Medulla oblongata (tissue), 1 donor: ENCODE measurements at regions not wholly inside any gene's neighbourhood (a gene's known extent, or its start where the extent isn't known, plus 50 kb on each side); places are given as distances from the start of the nearest gene placed in this dataset.

Experiments
- DNase-seq: peaks from one replicate; pipeline ENCODE4 v3.0.0-alpha.2; 2015; ENCODE audit errors: extremely low spot score

DNA sequence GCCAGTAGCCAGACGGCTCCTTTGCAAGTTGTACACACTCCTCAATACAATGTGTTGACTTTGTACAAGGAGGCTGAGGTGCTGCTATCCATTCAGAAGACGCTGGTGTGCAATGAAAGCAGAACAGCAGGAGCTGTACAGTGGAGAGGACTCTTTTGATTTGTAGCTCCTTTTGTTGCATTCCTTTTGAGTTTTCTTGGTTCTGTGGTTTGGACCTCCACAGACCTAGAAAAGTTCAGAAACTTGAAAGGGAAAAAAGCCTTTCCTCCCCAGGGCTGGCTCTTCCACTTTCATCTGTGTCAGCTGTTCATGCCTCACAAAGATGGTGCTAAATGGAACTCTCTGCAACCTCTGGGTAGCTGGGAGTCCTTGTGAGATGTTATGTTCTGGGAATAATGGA lies 117.4 kb downstream of the MAT2B start:
- DNase-seq = no peak

DNA sequence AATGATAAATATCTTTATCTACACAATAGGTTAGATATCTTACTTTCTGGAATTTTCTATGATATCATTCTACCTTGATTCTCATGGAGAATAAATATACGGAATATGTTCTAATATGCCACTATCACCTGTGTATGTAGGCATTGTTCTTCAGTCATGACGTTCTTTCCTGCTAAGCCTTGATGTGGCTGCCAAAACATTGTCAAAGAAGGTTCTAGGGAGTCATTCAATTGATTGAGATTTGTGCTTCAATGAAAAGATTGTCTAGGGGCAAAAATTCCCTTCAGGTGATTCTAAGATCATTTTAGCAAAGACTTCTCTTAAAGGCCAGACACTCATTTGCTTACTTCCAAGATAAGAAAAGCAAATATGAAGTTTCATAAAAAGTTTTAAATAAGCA lies 118.1 kb downstream of the MAT2B start:
- DNase-seq = no peak

DNA sequence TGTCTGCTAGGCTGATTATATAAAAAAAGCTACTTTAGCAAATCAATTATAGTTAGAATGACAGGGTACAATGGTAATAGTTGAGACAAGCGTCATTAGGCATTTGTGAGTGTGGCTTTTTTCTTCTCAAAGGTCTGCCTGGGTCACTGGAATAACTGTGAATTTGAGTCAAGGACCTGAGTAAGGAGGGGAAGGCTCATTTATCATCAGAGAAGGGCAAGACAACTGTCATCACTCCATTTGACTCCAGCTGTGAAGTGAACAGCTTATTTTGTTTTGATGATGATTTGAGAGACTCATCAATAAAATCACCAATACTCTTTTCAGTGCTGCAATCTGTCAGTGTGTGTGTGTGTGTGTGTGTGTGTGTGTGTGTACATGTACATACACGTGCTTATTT lies 118.6 kb downstream of the MAT2B start:
- no peak for DNase-seq

GRCh38 chr5:163624431-163624830 lies 119.0 kb downstream of the MAT2B start:
- DNase-seq = no peak

GRCh38 chr5:163626904-163627434 lies 121.5 kb downstream of the MAT2B start:
- no peak for DNase-seq

DNA sequence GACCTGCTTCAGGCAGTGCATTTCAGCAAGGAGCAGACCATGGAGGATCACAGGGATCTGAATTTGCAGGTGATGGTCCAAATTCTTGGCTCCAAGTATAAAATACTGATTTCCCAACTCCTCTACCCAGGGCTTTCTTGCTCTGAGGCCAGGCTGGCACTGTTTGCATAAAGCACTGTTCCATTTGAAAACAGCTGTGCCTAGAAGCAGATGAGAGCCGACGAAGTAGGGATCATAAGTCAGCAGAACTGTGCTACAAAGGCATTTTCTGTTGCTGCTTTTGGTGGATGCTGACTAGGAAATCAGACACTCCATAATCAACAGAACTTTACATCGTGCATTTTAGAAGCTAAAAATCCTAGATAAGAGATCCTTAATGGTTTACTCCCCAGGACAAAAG lies 126.4 kb downstream of the MAT2B start:
- no peak for DNase-seq

DNA sequence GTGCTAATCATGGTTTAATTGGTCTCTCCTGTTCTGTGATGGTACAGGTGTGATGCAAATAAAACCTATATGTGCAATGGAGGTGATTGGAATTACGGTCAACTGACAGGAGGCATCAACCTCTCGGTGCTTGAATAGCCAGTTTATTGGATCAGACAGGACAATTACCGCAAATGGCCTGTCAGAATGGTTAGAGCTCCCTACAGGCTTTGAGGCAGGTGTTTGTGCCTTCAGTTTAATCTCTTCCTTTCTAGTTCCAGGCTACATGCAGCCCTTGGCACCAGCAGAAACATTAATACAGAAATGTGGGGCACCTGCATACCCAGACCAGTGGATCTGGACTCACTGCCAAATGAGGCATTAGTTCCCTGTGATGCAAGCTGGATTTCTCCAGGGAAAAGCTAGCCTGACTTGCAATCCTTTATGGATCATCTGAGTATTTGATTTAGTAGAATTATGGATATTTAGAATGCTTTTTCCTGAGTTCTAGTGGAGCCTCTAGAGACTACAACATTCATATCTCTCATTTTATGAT lies 128.6 kb downstream of the MAT2B start:
- DNase-seq = no peak

GRCh38 chr5:163635631-163636030 lies 130.2 kb downstream of the MAT2B start:
- DNase-seq = no peak

DNA sequence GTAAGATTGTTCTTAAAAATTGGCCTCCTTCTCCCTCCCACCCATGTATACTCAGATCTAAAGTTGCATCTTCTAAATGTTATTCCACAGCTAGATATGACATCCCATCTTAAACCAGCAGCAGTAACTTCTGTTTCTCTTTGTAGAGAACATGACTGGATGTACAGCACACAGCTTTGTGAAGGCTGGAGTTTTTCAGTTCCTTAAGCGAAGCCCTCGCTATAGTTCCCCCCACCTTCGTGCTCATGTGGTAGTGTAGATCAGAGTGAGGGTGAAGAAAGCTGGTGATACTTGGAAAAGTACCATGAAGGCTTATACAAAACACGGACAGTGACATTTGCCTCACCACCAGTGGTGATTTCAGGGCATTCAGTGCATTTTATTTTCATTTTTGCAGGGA lies 137.5 kb downstream of the MAT2B start:
- no peak for DNase-seq

DNA sequence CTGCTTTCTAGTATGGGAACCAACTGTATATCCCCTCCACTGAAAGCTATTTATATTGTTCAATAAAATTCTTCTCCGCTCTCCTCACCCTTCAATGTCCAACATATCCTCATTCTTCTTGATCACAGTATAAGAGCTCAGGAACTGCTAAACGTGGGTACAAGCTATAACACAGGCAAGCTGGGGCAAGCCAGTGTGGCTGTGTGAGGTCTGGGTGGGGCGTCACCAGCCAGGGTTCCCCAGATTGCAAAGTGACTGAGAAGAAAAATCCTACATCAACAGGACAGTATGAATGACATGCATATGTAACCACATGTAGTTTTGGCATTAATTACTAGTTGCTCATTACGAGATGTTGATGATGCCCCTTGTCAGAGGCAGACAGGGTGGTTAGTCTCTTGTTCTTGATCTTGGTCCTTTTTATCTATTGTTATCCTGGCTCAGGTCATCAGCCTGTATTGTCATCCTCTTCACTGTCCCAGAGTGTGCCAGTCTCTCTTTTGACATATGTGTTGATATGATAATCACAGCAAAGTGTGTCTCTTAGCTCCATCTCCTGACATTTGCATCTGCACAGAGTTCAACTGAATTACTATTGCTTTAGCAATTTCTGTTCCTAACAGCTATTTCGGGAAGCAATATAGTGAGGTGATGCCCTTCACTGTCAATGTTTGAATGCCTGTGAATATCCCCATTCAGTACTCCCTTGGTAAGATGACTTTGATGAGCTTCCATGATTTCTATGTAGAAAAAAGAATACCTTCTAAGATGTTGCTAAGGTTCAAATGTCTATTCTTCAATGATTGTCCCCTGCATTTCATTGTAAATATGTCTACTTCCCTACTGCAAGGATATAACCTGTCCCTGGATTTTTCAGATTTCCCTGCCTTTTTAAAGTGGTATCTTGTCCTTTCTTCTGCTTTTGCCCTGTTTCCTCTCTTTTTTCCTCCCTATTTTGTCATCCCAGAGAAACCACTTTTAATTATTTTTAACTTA lies 140.3 kb downstream of the MAT2B start:
- DNase-seq = no peak

GRCh38 chr5:163649514-163649913 lies 144.1 kb downstream of the MAT2B start:
- no peak for DNase-seq

- no peak for DNase-seq
Measured at GRCh38 chr5:163653526-163653925, 148.1 kb downstream of the MAT2B start.

DNA sequence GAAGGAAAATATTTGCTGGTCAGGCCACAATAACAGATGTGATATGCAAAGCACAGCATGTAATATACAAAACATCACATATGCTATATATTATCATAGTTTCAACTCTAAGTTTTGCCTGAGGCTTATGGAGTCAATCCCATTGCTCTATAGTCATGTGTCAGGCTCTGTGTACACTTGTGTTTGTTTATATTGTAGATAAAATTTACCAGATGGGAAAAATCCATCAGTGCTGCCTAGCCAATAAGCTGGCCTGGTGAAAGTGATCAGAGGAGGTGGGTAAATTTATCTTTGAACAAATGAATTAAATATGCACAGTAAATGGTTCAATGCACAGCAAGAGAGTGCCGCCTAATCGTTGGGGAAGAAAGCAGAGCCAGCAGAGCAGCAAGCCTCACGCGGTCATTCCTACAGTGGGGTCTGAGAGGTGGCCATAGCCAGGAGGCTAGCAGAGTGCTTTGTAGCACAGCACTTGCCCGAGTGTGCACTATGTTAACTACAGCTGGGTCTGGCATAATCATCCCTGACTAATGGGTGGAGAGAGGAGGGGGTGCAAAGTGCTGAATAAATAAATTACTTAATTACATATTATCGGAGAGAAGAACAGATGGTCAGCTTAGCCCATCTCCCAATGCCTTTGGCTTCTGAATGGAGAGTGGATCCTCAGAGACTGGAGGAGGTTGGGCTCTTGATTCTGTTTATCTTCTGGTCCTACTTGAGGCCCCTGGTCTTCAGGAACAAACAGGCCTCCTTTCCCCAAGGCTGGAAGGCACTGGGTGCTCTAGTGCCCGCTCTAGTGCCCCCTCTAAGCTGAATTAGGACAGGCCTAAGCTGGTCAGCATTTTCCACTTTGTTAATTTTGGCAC lies 153.5 kb downstream of the MAT2B start:
- DNase-seq = no peak

GRCh38 chr5:163659568-163659902 lies 154.1 kb downstream of the MAT2B start:
- DNase-seq = no peak

GRCh38 chr5:163660486-163660885 lies 155.1 kb downstream of the MAT2B start:
- no peak for DNase-seq

DNA sequence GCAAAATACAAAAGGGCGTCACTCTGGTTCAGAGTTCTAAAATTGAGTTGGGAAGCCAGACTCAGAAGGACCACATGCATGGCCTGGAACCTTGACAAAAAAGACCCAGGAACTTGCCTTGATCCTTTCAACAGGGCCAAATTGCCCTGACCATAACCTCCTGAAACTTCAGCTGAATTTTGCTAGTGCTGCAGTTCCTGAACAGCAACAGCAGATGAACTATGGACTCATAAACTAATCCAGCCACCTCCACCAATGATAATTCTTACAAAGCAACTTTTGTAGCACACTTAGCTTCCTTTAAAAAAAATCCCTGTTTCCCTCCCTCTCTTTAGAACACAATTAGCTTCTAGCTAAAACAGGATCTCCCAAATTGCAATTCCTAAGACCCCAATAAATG lies 155.9 kb downstream of the MAT2B start:
- DNase-seq = no peak

GRCh38 chr5:163670036-163670435 lies 164.6 kb downstream of the MAT2B start:
- DNase-seq = no peak

DNA sequence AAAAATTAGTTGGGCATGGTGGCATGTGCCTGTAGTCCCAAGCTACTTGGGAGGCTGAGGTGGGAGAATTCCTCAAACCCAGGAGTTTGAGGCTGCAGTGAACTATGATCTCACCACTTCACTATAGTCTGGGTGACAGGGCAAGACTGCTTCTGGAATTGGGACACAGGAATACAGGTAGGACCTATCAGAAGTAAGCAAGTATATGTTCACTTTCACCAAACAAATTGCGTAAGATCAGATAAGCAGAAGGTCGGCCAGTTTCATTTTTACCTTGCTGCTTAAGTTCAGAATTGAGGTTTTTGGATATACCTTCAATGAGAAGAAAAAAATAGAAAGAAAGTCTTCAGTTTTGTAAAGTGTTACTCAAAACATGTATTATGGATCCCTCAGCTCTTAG lies 171.7 kb downstream of the MAT2B start:
- DNase-seq = no peak

GRCh38 chr5:163682234-163682633 lies 176.8 kb downstream of the MAT2B start:
- DNase-seq = no peak

- no peak for DNase-seq
Measured at GRCh38 chr5:163687414-163687813, 182.0 kb downstream of the MAT2B start.

DNA sequence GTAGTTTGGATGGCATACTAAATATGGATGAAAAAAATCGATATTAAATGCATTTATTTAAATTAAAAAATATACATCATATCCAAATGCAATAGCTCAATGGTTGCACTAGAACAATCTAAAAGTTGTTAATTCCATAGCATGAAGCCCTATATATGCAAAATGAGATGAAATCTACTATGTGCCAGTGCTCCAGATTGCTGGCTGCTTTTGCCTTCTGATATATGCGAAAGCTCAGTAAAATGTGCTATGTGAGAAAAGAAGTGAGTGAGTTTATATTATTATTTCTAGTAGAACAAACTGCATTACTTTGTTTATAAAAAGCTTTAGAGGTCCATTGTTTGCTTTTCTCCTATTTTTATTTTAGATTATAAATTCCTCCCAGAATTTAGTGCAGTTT lies 186.7 kb downstream of the MAT2B start:
- DNase-seq = no peak
